ENCODE measurements at regions not wholly inside any gene's neighbourhood (a gene's known extent, or its start where the extent isn't known, plus 50 kb on each side); places are given as distances from the start of the nearest gene placed in this dataset.

DNA sequence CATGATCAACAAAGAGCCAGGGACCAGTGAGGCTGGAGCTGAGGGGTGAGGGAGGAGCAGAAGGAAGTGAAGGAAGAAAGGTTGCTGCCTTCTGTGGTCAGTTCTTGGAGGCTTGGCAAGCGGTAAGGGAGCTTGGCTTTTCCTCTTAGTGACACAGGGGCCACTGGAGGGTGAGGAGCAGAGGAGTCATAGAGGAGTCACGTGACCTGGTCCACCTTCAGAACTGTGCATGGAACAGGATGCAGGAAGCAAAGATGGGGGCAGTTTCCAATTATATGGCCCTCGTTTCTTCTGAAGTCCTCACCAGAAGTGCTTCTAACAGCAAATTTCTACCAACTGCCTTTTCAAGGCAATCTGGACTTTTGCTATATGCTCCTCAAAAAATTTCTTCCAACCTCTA lies 326.9 kb upstream of the SMIM21 start:
- TF ChIP-seq, protein P1, sequence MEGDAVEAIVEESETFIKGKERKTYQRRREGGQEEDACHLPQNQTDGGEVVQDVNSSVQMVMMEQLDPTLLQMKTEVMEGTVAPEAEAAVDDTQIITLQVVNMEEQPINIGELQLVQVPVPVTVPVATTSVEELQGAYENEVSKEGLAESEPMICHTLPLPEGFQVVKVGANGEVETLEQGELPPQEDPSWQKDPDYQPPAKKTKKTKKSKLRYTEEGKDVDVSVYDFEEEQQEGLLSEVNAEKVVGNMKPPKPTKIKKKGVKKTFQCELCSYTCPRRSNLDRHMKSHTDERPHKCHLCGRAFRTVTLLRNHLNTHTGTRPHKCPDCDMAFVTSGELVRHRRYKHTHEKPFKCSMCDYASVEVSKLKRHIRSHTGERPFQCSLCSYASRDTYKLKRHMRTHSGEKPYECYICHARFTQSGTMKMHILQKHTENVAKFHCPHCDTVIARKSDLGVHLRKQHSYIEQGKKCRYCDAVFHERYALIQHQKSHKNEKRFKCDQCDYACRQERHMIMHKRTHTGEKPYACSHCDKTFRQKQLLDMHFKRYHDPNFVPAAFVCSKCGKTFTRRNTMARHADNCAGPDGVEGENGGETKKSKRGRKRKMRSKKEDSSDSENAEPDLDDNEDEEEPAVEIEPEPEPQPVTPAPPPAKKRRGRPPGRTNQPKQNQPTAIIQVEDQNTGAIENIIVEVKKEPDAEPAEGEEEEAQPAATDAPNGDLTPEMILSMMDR (IDR thresholded peaks at IDR 0.05; ENCODE audit: insufficient read depth, low read depth, low read length): no peak
- TF ChIP-seq EZH2 (IDR thresholded peaks at IDR 0.05; ENCODE audit: insufficient read depth, low read length): no peak

Measured in astrocyte (in vitro differentiated cells and primary cell).